ENCODE measurements at regions not wholly inside any gene's neighbourhood (a gene's known extent, or its start where the extent isn't known, plus 50 kb on each side); places are given as distances from the start of the nearest gene placed in this dataset.

GRCh38 chr20:22673467-22673866 is 89.1 kb upstream of the FOXA2 start:
- TF ChIP-seq EZH2 (IDR thresholded peaks at IDR 0.05; ENCODE audit: borderline replicate concordance, insufficient read depth, low read depth, low read length, poor library complexity, severe bottlenecking) (no peak), CTCF (IDR thresholded peaks at IDR 0.05) (no peak)
